ENCODE measurements at regions not wholly inside any gene's neighbourhood (a gene's known extent, or its start where the extent isn't known, plus 50 kb on each side); places are given as distances from the start of the nearest gene placed in this dataset.
"Not testable (repeated sequence)": the region's sequence is repeated elsewhere in the genome, so short reads cannot be mapped to it uniquely, and the experiment has no call there.

- Histone ChIP-seq H3K27ac (no peak overlapping the region), H3K36me3 (no peaks in the 10 kb centered on the region), H3K4me1 (no peaks in the 10 kb centered on the region), H3K4me3 (no peak overlapping the region), H3K27me3 (no peaks in the 10 kb centered on the region), H3K9me3 (peaks cover 40 to 47% of the 10 kb centered on the region in 2 donors)
- intact Hi-C loops (cut with DNase I): no loop called here
- no peak for TF ChIP-seq CTCF (IDR thresholded peaks at IDR 0.05)
- no peak for DNase-seq (ENCODE audit: low spot score in 2 of 2)
These were observed 2604.8 kb upstream of the TPTE start for GRCh38 chr21:7916329-7917303.

DNA sequence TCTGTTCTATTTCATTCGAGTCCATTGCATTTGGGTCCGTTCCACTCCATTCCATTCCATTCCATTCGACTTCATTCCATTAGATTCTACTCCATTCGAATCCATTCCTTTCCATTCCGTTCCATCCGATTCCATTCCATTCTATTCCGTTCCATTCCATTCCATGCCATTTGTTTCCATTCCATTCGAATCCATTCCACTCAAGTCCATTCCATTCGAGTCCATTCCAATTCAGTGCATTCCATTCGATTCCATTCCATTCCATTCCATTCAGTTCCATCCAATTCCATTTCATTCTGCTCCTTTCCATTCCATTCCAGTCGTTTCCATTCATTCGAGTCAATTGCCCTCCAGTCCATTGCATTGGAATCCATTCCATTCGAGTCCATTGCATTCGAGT is 2603.7 kb upstream of the TPTE start:
- no peak for DNase-seq (ENCODE audit: low spot score in 2 of 2)
- H3K4me1 ChIP-seq: no peaks in the 10 kb centered on the region
- peaks cover 51 to 53% of the 10 kb centered on the region in 2 donors for H3K9me3 ChIP-seq
- no peak overlapping the region for H3K4me3 ChIP-seq
- H3K36me3 ChIP-seq: no peaks in the 10 kb centered on the region
- intact Hi-C loops (cut with DNase I): no loop called here
- no peaks in the 10 kb centered on the region for H3K27me3 ChIP-seq
- no peak for TF ChIP-seq CTCF (IDR thresholded peaks at IDR 0.05)
- H3K27ac ChIP-seq: no peak overlapping the region

DNA sequence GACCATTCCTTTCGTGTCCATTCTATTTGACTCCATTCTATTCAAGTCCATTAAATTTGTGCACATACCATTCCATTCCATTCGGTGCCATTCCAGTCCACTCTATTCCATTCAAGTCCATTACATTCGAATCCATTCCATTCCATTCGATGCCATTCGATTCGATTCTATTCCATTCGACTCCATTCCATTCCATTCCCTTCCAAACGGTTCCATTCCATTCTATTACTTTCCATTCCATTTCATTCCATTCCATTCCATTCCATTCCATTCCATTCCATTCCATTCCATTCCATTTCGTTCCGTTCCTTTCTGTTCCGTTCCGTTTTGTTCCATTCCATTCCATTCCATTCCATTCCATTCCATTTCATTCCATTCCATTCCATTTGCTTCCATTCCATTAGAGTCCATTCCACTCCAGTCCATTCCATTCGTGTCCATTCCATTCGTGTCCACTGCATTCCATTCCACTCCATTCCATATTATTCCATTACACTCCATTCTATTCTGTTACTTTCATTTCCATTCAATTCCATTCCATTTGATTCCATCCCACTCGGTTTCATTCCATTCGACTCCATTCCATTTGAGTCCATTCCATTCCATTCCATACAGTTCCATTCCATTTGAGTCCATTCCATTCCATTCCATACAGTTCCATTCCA is 2595.3 kb upstream of the TPTE start:
- DNase-seq (ENCODE audit: low spot score in 2 of 2); H3K27ac ChIP-seq; intact Hi-C loops (cut with DNase I); H3K4me1 ChIP-seq; H3K36me3 ChIP-seq; H3K4me3 ChIP-seq; H3K27me3 ChIP-seq: not testable (repeated sequence)
- H3K9me3 ChIP-seq: peaks cover 55 to 87% of the 10 kb centered on the region in 2 donors

DNA sequence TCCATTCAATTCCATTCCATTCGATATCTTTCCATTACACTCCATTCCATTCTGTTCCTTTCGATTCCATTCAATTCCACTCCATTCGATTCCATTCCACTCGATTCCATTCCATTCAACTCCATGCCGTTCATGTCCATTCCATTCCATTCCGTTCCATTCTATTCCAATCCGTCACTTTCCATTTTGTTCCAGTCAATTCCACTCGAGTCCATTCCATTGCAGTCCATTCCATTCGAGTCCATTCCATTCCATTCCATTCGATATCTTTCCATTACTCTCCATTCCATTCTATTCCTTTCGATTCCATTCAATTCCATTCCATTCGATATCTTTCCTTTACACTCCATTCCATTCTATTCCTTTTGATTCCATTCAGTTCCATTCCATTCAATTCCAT is 2592.9 kb upstream of the TPTE start:
- H3K4me1 ChIP-seq; H3K27ac ChIP-seq; DNase-seq (ENCODE audit: low spot score in 2 of 2); intact Hi-C loops (cut with DNase I); H3K36me3 ChIP-seq; H3K4me3 ChIP-seq; H3K27me3 ChIP-seq: not testable (repeated sequence)
- peaks cover 46 to 85% of the 10 kb centered on the region in 2 donors for H3K9me3 ChIP-seq

- intact Hi-C loops (cut with DNase I); H3K4me1 ChIP-seq; DNase-seq (ENCODE audit: low spot score in 2 of 2); H3K4me3 ChIP-seq; H3K27me3 ChIP-seq; H3K36me3 ChIP-seq; H3K27ac ChIP-seq: not testable (repeated sequence)
- peaks cover 49 to 74% of the 10 kb centered on the region in 2 donors for H3K9me3 ChIP-seq
These were observed 2591.8 kb upstream of the TPTE start for GRCh38 chr21:7929586-7929985.

DNA sequence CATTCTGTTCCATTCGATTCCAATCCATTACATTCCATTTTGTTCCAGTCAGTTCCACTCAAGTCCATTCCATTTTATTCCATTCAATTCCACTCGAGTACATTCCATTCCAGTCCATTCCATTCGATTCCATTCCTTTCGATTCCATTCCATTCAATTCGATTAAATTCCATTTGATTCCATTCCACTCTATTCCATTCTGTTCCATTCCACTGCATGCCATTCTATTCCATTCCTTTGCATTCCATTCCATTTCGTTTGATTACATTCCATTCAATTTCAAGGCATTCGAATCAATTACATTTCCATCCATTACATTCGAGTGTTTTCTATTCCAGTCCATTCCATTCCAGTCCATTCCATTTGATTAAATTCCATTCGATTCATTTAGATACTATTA is 2590.9 kb upstream of the TPTE start:
- H3K36me3 ChIP-seq; DNase-seq (ENCODE audit: low spot score in 2 of 2); H3K27me3 ChIP-seq; H3K4me1 ChIP-seq; H3K4me3 ChIP-seq; H3K27ac ChIP-seq; intact Hi-C loops (cut with DNase I): not testable (repeated sequence)
- H3K9me3 ChIP-seq: peaks cover 42 to 74% of the 10 kb centered on the region in 2 donors

- H3K27ac ChIP-seq; H3K4me1 ChIP-seq; H3K36me3 ChIP-seq; DNase-seq (ENCODE audit: low spot score in 2 of 2); intact Hi-C loops (cut with DNase I); H3K4me3 ChIP-seq; H3K27me3 ChIP-seq: not testable (repeated sequence)
- peaks cover 36 to 73% of the 10 kb centered on the region in 2 donors for H3K9me3 ChIP-seq
These were observed 2589.3 kb upstream of the TPTE start for GRCh38 chr21:7932113-7932512.

DNA sequence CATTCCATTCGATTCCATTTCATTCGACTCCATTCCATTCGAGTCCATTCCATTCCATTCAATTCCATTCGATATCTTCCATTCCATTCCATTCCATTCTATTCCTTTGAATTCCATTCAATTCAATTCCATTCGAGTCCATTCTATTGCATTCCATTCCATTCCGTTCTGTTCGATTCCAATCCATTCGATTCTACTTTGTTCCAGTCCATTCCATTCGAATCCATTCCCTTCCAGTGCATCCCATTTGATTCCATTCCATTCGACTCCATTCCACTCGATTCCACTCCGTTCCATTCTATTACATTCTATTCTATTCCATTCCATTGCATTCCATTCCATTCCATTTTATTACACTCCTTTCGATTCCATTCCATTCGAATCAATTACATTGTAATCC is 2588.5 kb upstream of the TPTE start:
- intact Hi-C loops (cut with DNase I); DNase-seq (ENCODE audit: low spot score in 2 of 2); H3K36me3 ChIP-seq; H3K4me1 ChIP-seq; H3K4me3 ChIP-seq; H3K27me3 ChIP-seq; H3K27ac ChIP-seq: not testable (repeated sequence)
- H3K9me3 ChIP-seq: peaks cover 33 to 74% of the 10 kb centered on the region in 2 donors
